ENCODE measurements at regions not wholly inside any gene's neighbourhood (a gene's known extent, or its start where the extent isn't known, plus 50 kb on each side); places are given as distances from the start of the nearest gene placed in this dataset.
A peak's percentile ranks its signal among the peaks of the same experiment; 100 is the strongest.
"Not testable (repeated sequence)": the region's sequence is repeated elsewhere in the genome, so short reads cannot be mapped to it uniquely, and the experiment has no call there.

DNA sequence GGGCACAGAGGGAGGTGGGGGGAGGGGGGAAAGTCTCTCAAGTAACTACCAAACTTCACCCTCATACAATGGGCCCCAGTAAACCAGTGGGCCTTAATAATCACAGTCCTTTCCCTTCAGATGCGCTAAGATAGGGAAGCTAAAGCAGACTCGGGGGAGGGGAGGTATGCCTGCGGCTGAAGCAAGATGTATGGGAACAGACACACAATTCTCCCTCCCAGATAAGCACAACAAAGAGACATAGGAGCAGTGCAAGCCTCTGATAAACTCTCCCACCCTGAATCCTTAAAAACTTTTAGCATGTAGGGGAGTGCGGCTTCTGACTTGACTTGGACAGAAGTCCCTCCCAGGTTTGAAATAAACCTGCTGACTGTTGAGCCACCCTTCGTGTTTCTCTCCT, 54.7 kb downstream of the PROP1 start:
- H3K4me3 ChIP-seq (ENCODE audit: control insufficient read depth, low read depth, low read length); DNase-seq (ENCODE audit: low read depth): not testable (repeated sequence)

DNA sequence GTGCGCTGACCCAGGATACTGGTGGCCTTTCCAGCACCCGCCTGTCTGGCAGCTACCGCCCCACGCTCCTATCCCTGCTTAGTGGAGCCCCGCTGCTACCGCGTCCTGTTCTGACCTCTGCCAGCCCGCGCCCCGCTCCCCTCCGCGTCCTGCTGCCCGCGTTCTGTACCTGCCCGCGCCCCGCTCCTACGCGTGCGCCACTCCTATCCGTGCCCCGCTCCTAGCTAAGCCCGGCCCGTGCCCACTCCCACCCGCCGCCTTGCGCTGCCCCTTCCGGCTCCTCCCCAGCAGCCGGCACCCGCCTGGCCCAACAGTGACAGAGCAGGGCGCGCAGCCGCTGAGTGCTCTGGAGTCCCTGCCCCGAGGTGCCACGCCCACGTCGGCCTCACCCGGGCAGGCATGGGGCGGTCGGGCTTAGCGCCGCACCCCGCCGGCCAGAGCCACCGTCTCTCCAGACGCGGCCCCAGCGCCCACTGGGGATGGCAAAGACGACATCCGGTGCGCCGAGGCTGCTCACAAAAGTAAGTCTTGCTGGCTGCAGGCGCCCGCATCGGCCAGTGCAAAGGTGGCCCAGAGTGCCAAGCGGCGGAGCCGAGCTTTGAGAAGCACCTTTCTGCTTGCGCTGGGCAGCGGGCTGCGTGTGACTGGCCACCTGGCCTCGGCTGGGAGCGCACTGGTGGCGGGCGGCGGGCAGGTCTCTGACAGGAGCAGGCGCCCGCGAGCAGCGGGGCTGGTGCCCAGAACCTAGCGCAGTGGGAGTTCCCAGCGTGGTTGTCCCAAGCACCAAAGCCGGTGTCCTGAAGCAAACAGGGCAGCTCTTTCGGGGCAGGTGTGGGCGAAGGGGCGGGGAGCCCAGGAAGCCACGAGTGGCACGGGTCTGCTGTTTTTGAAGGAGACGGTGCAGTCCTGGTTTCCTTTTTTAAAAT, 56.5 kb downstream of the PROP1 start:
- DNase-seq (ENCODE audit: low read depth): not testable (repeated sequence)
- peak overlapping the region; percentile 42 for H3K4me3 ChIP-seq (ENCODE audit: control insufficient read depth, low read depth, low read length)

DNA sequence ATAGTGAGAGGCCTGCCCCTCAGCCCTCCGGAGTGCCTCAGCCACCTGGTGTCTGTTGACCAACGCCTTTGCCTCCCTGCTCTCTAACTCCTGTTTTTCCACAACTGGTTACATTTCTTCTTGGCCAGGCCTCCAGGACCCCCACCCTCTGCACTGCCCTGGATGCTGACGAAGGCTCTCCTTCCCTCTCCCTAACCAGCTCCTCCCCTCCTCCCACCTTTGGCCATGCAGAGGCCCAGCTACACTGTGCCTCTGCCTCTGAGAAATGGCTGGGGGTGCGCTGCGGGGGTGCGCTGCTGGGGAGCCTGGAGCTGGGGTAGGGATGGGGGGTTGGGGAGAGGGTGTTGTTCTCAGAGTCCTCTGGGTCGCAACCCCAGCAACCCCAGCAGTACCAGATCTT, 57.3 kb downstream of the PROP1 start:
- DNase-seq (ENCODE audit: low read depth): not testable (repeated sequence)
- peak overlapping the region; percentile 42 for H3K4me3 ChIP-seq (ENCODE audit: control insufficient read depth, low read depth, low read length)

DNA sequence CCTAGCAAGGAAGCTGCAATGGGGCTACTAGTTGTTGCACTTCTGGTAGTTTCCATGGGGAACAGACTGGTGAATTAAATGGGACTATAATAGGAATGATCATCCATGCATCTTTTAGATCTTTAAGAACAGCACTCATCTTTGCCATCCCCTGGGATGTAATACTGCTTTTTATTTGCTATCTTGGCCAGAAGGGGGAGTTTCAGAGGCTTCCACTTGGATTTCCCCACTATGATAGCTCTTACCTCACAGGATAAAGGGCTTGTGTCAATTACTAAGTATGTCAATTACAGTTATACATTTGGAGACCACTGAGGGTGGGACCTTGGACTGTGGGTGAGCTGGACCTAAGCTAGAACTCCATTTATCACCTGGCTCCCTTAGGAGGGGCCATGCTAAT, 61.8 kb downstream of the PROP1 start:
- not testable (repeated sequence) for DNase-seq (ENCODE audit: low read depth); H3K4me3 ChIP-seq (ENCODE audit: control insufficient read depth, low read depth, low read length)
- TF ChIP-seq, protein P1, sequence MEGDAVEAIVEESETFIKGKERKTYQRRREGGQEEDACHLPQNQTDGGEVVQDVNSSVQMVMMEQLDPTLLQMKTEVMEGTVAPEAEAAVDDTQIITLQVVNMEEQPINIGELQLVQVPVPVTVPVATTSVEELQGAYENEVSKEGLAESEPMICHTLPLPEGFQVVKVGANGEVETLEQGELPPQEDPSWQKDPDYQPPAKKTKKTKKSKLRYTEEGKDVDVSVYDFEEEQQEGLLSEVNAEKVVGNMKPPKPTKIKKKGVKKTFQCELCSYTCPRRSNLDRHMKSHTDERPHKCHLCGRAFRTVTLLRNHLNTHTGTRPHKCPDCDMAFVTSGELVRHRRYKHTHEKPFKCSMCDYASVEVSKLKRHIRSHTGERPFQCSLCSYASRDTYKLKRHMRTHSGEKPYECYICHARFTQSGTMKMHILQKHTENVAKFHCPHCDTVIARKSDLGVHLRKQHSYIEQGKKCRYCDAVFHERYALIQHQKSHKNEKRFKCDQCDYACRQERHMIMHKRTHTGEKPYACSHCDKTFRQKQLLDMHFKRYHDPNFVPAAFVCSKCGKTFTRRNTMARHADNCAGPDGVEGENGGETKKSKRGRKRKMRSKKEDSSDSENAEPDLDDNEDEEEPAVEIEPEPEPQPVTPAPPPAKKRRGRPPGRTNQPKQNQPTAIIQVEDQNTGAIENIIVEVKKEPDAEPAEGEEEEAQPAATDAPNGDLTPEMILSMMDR (IDR thresholded peaks at IDR 0.05; ENCODE audit: control insufficient read depth, insufficient read depth, low read depth, low read length, missing control alignments): peak; percentile 12

DNA sequence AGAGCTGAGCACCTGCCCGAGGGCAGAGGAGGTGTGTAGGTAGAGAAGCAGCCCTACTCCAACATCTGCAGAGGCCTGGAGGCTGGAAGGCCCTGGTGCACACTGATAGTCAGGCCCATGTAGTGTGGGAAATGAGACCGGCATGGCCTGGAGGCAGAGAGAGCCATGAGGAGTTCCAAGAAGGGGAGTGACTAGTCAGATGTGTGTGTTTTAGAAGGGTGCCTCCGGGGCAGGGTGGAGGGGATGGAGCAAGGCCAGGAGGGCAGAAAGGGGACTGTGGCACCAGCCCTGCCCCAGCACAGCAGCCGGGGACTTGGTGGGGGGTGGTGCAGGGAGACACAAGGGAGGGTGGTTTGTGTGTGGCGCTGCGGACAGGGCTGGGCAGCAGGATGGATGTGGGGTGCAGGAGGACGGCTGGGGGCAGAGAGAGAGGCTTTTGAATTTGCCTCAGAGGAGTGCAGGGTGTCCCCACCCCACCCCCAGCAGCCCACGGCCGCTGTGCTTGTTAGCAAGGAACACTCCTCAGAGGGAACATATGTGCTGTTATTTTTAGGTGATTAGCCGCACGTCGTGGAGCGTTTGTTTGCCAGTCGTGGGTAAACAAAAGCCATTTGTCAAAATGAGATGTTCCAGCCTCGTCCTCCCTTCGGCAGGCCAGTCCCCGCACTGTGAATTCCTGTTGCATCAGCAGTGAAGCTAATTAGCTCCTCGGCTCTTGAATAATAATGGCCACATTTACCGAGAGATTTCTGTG, 65.6 kb downstream of the PROP1 start:
- not testable (repeated sequence) for H3K4me3 ChIP-seq (ENCODE audit: control insufficient read depth, low read depth, low read length); DNase-seq (ENCODE audit: low read depth)

DNA sequence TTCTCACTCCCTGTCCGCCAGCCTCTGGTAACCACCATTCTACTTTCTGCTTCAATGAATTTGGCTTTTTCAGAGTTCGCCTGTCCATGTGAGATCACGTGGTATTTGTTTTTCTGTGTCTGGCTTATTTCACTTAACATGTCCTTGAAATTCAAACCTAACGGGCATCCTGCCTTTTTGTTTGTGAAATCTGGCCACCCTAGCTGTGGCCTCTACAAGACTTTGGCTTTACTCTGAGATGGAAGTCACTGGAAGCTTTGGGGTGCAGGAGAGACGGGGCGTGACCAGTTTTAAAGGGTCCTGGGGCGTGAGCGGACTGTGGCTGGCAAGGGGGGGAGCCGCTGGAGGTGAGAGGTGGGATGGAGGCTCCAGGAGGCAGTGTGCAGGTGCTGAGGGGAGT, 66.4 kb downstream of the PROP1 start:
- not testable (repeated sequence) for DNase-seq (ENCODE audit: low read depth); H3K4me3 ChIP-seq (ENCODE audit: control insufficient read depth, low read depth, low read length)

DNA sequence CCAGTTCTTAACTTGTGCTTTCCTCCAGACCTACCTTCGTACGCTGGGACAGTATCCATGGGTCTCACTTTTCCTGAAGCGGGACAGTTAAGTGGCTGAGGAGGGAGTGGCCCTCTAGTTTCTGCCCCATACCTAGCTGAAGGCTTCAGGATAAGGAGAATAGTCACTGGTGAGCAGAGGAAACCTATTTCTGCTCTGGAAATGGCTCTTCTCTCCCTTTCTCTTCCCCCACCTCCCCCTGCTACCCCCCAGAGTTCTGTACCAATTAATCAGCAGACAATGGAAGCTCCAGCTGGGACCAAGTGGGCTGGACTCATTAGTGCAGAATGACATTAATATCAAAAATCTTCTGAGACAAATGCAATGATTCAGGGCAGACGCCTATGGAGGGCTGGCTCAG, 68.5 kb downstream of the PROP1 start:
- DNase-seq (ENCODE audit: low read depth); H3K4me3 ChIP-seq (ENCODE audit: control insufficient read depth, low read depth, low read length): not testable (repeated sequence)

DNA sequence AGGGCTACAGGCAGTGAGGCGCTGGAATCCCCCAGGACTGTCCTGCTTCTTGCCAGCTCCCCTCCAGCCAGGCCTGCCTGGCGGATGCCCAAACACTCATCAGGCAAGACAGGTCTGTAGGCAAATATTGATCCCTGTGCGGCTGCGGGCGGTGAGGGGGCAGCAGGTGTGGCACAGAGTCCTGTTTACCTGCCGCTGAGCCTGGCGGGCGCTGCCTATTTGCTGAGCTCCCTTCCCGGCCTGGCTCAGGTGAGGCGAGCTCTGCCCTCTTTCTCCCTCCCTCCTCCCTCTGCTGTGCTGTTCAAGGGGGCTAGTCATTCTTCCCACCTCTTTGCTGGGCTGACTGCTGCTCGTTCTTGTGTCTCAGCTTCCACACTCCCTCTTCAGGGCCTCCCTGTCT, 71.5 kb downstream of the PROP1 start:
- not testable (repeated sequence) for DNase-seq (ENCODE audit: low read depth); H3K4me3 ChIP-seq (ENCODE audit: control insufficient read depth, low read depth, low read length)

DNA sequence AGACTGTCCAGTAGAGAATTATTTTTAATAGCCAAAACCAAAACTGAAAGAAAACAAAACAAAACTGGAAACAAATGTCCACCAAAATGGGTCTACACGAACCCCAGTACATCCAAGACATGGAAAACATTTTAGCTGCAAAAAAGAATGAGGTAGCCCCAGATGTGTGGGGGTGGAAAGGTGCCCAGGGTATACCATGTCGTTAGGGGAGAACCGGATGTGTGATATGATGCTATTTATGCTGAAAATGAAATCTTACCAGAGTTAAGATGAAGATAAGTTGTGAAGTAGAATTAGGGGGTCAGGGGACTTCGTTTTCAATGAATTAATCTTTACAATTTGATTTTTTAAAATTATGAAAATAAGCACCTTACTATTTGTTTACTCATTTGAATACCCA, 72.2 kb downstream of the PROP1 start:
- not testable (repeated sequence) for H3K4me3 ChIP-seq (ENCODE audit: control insufficient read depth, low read depth, low read length); DNase-seq (ENCODE audit: low read depth)

DNA sequence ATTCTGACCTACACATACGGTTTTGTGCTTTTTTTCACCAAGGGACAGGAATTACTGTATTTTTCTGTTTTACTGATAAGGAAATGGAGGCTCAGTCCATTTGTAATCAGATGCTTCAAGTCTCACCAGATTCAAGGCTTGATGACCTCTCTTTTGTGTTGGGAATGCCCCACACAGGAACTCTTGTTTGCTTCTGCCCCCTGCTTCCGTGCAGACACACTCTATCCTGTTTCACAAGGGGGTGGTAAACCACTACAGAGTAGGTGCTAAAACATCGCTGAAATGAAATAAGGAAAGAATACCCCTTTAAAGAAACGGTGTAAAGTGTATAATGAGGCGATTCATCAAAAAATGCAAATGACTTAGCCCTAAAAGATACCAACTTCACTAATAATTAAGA, 72.9 kb downstream of the PROP1 start:
- not testable (repeated sequence) for DNase-seq (ENCODE audit: low read depth); H3K4me3 ChIP-seq (ENCODE audit: control insufficient read depth, low read depth, low read length)

DNA sequence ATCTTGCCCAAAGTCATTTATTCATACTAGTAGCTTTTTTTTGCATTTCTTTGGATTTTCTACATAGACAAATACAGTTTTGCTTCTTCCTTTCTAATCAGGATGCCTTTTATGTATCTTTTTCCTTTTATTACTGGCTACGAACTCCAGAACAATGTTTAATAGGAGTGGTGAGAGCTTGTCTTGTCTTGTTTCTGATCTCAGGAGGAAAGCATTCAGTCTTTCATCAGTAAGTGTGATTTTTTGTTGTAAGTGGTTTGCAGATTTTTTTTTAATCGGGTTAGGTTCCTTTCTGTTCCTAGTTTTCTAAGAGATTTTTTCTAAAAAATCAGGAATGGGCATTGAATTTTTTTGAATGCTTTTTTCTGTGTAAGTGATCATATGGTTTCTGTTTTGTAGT, 86.8 kb downstream of the PROP1 start:
- not testable (repeated sequence) for DNase-seq (ENCODE audit: low read depth)

DNA sequence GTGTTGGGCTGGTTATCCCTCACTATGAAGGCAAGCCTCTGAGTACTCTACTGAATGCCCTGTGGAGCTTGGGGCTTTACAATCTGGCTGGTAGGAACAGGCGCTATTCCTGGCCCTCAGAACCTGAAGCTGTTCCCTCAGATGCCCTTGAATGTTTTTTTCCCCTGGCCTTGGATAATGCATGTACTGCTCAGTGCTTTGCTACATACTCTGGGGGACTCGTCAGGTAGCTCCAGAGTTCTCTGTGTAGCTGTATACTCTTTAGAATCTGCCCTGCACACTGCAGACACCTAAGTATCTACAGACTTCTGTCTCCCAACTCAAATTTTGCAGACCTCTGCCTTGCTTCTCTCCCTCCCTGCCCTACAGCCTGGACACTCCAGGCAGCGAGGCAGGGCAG, 93.2 kb downstream of the PROP1 start:
- H3K4me3 ChIP-seq (ENCODE audit: control insufficient read depth, low read depth, low read length); DNase-seq (ENCODE audit: low read depth): not testable (repeated sequence)

More for the DNA sequence above, 86.8 kb downstream of the PROP1 start:
- H3K4me3 ChIP-seq (ENCODE audit: control insufficient read depth, low read depth, low read length): not testable (repeated sequence)

DNA sequence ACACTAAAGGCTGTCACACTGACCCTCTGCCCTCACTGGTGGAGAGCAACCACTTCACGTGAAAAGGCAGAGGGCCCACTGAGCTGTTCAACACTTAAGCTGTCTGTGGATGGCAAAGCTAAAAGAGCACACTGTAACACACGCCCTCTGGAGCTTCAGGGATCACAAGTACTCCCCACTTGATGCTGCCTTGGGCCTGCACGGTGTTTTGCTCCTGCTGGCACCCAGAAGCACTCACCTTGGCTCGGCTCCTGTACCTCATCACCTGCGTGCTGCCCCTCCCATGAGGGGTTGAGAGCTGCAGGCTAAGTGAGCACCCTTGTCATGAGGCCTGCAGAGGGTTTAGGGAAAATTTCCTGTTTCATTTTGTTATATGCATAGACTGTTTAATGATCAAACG, 96.0 kb downstream of the PROP1 start:
- not testable (repeated sequence) for DNase-seq (ENCODE audit: low read depth)

DNA sequence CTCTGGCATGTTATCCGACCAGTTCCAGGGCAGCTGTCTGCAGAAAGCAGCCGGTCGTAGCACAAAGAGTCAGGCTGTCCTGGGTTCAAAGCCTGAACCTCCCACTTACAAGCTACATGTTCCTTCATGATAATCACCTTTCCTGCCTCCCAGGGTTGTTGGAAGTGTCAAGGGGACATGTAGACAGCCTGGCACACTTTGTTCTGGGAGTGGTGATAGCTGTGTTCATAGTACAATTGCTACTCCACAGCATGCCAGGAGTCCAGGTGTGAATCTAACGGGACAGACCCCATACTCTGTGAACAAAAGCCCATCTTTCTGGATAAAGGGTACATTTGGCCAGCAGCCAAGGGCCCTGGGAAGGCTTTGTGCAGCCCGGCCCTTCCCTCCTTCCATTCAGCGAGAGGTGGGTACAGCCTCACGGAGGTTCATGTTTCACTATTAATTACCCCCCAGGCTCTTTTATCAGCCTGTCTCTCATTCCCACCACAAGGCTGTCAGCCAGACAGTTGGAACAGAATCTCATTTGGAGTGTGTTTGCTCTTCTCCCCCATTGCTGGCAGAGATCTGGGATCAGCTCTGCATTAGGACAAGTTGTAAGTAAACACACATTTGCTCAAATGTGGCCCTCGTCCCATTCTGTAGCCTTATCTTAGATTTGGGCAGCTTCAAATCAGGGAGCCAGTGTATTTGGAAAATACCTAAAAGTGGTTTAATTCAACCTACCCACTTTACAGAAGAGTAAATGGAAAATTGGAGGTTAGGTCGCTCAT, 101.2 kb downstream of the PROP1 start:
- DNase-seq (ENCODE audit: low read depth); H3K4me3 ChIP-seq (ENCODE audit: control insufficient read depth, low read depth, low read length): not testable (repeated sequence)

More for the DNA sequence above, 96.0 kb downstream of the PROP1 start:
- H3K4me3 ChIP-seq (ENCODE audit: control insufficient read depth, low read depth, low read length): not testable (repeated sequence)

DNA sequence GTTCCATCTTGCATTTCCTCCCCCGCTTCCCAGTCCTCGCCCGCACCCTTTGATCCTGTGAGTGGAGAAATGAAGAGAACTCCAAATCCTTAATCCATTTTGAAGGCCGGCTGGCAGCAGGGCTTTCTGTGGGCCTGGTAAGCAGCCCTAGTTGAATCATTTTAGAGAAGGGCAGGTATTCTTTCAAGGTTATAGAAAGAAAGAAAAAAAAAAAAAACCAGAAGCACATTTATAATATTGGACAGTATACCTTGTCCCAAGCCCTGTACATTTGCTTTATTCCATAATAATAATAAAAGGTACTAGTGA, 103.7 kb downstream of the PROP1 start:
- DNase-seq (ENCODE audit: low read depth); H3K4me3 ChIP-seq (ENCODE audit: control insufficient read depth, low read depth, low read length): not testable (repeated sequence)

DNA sequence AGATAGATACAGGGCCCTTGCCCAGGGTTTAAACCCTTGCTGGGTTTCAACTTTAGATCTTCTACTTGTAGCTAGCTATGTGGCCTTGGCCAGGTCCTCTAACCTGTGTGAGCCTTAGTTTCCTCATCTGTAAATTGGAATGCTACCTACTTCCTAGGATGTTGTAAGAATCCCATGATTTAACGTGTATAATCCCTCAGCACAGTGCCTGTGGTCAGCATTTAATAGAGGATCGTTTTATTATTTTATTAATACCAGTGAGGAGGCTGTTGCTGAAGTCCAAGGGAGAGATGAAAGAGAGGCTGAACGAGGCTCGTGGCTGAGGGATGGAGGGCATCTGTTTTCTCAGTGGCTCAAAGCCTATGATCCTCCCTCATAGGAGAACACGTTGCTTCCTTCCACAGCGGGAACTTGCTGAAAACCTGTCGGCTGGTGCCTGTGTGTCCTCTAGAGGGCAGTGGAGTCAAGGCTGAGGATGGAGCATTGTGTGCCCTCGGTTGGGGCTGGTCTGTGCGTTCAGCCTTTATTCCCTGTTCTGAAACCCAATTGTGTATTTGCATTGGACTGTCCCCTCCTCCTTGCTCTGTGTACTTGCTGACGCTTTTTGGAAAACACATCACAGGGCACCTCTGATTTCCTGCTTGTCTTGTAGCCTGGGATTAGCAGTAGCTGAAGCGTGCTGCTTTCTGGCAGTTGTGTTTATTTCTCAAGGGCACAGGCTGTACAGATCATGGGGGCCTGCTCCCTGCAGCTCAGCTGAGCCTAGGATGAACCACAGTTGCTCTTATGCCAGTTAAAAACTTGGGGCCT, 104.3 kb downstream of the PROP1 start:
- not testable (repeated sequence) for DNase-seq (ENCODE audit: low read depth); H3K4me3 ChIP-seq (ENCODE audit: control insufficient read depth, low read depth, low read length)
